GM18873 (cell line): ENCODE measurements at regions not wholly inside any gene's neighbourhood (a gene's known extent, or its start where the extent isn't known, plus 50 kb on each side); places are given as distances from the start of the nearest gene placed in this dataset.

Experiments used
- ATAC-seq: cut with Tn5 transposase; IDR thresholded peaks from one replicate; pipeline ENCODE4 v1.9.1; 2021; ENCODE audit warnings: mild to moderate bottlenecking, moderate library complexity, moderate number of reproducible peaks; ENCODE audit not compliant: unreplicated experiment, low FRiP score

DNA sequence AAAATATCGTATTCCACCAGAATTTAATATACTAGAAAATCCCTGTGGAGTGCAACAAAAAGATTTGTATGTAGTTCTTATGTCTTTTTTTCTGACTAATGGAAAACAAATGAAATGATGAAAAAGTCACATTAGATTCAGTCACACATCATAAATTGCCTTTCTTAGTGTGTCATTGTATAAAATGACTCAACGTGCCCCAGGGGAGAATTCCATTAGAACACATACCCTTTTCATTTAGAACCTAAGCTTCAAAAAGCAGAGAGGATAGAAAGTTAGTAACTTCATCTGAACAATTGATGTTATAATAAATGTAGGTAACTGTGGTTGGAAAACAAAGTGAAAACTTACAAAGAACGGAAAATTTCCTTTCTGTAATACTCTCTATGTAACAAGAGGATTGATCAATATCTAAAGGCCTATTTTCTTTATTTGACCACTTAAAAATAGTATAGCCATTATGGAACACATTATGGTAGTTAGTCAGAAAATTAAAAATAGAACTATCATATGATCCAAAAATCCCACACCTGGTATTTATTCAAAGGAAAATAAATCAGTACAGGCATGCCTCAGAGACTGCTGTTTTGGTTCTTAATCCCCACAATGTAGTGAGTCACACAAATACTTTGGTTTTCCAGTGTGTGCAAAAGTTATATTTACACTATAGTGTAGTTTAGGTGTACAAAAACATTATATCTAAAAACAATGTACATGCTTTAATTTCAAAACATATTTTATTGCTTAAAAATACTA lies 1016.1 kb downstream of the KCNT2 start:
- no peak for ATAC-seq

DNA sequence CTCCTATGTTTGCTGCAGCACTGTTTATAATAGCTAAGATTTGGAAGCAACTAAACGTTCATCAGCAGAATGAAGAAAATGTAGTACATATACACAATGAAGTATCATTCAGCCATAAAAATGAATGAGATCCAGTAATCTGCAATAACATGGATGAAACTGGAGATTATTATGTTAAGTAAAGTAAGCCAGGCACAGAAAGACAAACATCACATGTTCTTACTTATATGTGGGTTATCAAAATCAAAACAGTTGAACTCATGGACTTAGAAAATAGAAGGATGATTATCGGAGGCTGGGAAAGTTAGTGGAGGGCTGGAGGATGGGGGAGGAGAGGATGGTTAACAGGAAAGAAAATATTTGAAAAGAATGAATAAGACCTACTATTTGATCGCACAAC lies 1017.6 kb downstream of the KCNT2 start:
- ATAC-seq = no peak

DNA sequence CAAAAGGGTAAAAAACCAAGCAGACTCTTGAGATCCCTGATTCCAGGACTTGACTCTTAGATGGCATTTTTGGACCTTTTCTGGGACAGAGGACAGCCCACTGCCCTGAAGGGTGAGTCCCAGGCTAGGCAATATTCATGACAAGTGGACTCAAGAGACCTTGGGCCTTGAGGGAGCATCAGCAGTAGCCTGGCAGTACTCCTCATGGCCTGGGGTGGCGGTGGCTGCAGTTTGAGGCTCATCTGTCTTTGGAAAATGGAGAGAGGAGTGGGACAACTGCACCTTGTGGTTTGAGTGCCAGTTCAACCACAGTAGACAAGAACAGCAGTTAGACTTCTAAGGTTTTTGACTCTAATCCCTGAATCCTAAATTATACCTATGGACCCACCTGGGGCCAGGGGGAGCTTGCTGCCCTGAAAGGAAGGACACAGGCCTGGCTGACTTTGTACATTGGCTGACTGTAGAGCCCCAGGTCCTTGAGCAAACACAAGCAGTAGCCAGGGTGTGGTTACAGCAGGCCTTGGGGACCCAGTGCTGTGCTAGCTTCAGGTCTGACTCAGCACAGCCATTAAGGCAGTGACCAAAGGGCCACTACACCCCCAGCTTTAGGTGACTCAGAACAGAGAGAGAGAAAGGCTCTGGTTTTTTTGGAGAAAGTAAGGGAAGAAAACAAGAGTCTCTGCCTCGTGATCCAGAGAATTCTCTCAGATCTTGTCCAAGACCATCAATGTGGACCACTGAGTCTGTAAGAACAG lies 1023.2 kb downstream of the KCNT2 start:
- ATAC-seq = no peak

DNA sequence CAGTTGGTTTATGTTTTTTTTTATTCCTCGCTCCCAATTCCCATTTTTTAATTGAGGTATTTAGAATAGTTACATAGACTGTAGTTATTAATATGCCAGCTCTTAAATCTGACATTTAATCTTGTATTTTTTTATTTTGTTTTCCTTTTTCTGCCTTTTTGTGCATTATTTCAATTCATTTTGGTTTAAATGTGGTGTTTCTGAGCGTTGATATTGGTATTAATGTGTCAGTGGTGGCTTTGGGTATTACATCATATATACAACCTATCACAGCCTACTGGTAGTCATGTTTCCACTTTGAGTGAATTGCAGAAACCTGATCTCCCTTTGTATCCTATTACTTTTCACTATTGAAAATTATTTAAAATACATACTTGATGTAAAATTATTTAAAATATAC lies 1027.3 kb downstream of the KCNT2 start:
- ATAC-seq = no peak

DNA sequence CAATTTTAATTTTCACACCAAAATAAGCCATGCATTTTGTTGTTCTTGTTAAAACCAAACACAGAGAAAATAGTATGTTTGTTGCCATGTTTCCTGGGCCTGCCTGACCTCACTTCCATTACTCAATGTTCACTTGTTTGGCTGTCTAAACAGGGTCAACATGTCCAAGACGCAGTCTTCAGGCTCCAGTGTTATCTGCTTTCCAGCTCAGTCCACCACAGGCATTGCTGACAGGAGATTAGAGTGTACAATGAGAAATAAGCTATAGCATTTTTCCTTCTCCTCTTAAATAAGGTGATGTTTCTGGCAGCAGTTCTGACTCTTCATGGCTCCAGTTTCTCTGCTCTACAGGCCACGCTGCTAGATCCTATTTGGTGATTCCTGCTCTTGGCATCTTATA lies 1030.5 kb downstream of the KCNT2 start:
- ATAC-seq = no peak

DNA sequence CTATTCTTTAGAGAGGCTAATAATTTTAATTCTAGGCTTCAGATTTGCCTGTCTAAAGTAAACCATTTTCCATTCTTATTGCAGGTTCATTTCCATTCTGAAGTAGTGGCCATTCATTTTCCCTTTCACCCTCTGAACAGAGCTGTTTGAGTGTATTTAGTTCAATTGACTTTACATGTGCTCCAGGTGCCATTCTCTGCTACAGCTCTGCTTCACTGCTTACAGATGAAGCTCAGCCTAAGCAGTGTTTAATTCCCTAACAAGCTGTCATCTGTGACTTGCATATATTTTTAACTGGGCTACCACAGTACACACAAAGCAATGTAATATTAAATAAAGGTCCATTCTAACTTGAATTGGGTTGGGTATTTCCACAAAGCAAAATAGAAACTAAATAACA lies 1031.6 kb downstream of the KCNT2 start:
- no peak for ATAC-seq

DNA sequence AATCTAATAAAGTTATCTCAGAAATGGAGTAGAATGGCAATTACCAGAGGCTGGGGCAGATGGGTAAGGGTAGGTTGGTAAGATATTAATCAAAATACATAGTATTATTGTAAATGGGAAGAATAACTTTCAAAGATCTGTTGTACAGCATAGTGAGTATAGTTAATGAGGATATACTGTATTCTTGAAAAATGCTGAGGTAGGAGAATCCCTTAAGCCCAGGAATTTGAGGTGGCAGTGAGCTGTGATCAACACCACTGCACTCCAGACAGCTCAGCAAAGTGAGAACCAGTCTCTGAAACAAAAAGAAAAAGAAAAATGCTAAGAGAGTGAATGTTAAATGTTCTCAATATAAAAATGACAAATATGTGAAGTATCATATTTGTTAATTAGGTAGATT lies 1033.7 kb downstream of the KCNT2 start:
- no peak for ATAC-seq

DNA sequence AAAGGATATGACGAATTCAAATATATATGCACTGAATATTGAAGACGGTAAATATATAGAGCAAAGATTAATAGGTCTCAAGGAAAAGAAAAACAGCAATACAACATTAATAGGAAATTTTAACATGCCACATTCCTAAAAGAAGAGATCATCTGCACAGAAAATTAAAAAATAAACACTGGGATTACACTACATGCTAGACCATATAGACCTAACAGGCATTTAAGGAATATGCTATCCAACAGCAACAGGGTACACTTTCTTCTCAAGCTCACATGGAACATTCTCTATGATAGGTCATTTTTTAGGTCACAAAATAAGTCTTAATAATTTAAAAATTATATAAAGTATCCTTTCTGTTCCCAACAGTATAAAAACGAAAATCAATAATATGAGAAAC lies 1038.3 kb downstream of the KCNT2 start:
- no peak for ATAC-seq

DNA sequence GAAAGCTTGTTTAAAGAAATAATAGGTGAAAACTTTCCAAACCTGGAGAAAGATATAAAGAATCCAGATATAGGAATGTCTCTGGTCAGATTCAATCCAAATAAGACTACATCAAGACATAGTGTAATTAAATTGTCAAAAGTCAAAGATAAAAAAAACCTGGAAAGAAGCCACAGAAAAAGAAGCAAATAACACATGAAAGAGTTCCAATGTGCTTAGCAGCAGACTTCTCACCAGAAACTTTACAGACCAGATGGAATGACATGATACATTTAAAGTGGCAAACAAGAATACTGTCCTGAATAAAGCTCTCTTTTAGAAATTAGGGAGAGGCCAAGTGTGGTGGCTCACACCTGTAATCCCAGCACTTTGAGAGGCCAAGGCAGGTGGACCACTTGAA lies 1039.9 kb downstream of the KCNT2 start:
- no peak for ATAC-seq

DNA sequence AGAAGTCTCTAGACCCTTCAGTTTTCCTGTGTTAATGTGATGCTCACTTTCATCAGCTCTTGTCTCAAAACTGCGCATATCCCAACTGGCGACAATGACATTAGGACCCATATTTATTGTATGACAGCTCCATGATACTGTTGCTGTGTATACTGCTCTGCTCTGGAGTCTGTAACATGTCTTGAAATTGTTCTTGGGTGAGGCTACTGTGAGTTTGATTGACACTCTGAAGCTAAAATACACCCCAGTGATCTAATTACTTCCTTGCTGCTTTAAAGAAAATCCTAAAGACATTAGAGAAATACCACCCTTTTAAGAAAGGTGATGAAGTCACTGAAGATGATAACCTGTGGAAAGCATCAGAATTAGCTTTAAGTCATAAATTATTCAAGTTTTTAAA lies 1046.2 kb downstream of the KCNT2 start:
- ATAC-seq = no peak

DNA sequence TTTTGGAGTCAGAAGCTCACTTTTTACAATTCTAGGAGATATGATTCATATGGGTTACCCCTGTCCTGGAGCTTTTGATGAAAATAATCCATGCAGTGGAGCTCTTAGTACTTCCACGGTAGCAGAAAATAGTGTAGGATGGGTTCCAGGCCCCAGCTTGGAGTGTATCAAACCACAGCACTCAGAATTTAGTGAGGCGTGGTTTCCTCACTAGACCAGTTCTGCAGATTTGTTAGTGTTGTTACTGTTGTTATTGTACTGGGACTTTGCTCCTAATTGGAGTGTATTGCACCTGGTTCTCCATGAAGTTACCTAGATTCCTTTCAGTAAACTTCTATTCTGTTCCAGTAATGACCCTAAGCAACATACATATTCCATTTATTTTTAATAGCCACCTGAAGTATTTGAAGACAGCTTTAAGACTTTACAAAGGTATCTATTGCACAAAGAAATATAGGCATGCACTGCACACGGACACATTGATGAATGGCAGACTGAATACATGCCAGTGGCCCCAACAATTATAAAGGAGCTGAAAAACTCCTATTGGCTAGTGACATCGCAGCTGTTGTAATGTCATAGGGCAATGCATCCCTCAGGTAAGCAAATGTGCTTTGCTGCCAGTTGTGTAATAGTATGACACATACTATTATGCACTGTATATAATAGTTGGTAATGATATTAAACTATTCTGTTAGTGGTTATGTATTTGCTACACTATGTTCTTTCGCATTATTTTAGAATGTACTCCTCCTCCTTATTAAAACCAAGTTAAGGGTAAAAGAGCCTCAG lies 1058.0 kb downstream of the KCNT2 start:
- ATAC-seq = no peak

DNA sequence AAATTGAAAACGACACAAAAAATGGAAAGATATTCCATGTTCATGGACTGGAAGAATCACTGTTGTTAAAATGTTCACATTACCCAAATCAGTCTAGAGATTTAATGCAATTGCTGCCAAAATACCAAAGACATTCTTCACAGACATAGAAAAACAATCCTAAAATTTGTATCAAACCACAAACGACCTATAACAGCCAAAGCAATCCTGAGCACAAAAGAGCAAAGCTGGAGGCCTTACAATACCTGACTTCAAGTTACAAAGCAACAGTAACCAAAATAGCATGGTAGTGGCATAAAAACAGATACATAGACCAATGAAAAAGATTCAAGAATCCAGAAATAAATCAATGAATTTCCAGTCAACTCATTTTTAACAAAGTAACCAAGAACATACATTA lies 1077.3 kb downstream of the KCNT2 start:
- no peak for ATAC-seq

DNA sequence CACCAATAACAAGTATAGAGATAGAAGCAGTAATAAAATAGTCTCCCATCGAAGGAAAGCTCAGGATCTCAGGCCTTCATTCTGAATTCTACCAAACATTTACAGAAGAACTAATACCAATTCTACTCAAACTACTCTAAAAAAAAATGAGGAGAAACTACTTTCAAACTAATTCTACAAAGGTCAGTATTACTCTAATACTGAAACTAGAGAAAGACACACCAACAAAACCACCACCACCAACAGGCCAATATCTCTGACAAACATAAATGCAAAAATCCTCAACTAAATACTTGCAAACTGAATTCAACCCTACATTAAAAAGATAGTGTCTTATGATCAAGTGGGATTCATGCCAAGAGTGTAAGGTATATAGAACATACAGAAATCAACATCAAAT lies 1078.4 kb downstream of the KCNT2 start:
- ATAC-seq = no peak

DNA sequence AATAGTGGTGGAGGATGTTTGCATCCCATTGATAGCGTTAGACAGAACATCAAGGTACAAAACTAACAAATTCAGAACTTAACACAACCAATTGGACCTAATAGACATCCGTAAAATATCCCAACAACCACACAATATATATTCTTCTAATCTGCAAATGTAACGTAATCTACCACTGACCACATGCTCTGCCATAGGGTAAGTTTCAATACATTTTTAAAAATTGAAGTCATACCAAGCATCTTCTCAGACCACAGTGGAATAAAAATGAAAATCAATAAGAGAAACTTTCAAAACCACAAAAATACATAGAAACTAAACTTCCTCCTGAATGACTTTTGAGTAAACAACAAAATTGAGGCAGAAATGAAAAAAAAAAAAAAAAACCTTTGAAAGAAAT lies 1087.5 kb downstream of the KCNT2 start:
- ATAC-seq = no peak

DNA sequence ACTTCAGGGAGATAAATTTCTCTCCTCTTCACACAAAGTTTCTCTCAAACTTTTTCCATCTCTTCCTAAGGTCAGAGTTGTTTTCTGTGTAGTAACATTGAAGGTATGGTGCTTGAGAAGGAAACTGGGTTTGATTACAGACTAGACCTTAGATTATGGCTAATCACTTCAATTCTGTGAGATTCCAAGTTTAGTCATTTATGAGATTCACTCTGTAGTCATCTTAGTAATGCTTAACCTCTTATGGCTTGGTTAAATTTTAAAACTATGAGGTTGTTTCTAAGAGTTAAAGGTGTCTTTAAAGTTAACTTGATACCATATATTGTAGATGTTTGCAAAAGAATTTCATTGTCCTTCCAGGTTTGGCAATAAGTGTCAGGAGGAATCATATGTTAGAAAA lies 1092.2 kb downstream of the KCNT2 start:
- no peak for ATAC-seq

DNA sequence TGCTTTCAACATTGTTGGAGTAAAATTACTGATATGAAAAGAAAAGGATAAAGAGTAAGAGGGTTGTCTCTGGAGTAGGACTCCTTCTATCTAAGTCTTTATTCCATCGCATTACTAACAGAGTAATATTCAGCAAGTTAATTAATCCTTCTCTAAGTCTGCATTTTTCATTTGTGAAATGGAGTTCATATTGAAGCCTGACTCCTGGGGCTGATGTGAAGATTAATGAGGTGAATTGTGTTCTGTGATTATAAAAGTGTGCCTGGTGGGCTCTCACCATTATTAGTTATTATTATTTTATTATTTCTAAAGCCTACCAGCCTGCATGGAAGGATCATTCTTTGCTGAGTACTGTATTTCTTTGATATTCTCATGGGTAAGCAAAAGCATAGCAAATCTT lies 1096.7 kb downstream of the KCNT2 start:
- no peak for ATAC-seq

DNA sequence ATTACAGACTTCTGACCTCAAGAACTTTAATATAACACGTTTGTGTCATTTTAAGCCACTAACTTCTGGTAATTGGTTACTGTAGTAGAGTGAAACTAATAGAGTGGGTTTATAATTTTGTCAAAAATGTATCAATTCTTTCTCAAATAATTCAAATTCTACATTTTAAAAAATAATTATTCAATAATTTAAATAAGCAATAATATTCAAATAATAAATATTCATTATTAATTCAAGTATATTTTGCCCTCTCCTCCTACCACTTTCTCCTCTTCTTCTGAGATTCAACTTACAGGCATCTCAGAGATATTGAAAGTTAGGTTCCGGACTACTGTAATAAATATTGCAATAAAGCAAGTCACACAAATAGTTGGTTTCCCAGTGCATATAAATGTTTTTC lies 1107.1 kb downstream of the KCNT2 start:
- ATAC-seq = no peak

DNA sequence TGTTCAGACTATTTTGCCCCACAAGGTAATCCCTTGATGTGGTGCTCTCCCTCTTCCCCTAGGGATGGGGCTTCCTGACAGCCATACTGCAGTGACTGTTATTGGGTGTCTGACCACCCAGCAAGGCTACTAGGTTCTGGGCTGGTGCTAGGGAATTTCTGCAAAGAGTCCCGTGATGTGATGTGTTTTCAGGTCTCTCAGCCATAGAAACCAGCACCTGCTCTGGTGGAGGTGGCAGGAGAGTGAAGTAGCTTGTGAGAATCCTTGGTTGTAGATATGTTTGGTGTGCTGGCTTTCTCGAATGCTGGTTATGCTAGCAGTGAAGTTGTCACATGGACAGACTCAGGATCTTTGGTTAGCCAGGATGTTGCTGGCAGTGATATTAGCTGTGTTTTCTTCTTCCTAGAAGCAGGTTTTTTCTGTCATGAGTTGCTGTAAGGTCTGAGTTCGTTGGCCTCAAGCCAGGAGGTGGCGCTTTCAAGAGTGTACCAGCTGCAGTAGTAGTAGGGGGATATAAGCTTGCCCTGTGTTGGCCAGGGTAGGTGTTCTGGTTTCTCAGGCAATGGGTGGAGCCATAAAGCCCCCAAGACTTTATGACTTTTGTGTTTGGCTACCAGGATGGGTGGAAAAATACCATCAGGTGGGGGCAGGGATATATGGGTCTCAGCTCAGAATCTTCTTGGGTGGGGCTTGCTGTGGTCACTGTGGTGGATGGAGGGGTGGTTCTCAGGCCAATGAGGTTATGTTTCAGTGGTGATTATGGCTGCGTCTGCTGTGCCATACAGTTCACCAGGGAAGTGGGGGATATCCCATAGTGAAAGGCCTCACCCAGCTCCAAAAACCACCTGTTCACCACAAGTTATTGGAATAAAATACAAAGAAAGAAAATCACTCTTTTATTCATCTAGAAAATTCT lies 1112.3 kb downstream of the KCNT2 start:
- no peak for ATAC-seq

DNA sequence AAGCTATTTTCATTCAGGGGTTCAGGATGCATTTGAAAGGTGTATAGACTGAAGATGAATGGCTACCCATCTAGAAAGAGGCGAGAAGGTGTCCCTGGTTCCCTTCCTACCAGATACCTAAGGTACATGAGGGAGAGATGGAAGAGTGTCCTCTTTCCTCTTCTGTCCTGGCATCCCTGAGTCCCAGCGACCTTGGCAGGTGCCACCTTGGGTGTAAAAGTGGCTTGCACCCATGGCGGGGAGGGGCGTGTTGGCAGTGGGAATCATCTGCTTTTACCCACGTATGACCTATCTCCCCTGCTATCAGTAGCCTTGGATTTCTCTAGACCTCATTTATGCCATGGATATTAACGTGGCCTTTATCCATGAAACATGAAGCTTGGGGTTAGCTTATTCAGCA lies 1126.1 kb downstream of the KCNT2 start:
- ATAC-seq = no peak

DNA sequence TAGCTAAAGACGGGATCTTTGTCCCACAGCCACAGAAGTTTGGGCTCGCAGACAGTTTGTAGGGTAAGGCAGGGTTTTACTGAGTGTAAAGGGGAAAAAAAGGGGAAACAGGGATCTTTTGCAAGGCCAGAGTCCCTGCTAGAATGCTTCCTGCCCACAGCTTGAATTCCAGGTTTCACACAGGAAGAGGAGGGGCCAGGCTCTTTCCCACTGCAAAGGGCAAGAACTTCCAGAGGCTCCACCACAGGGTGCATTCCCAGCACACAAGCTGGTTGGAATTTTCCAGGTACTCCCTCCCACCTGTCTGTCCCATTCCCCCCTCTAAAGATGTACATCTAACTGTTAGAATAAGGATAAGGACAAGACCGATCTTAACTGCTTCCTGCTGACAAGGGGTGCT lies 1126.9 kb downstream of the KCNT2 start:
- no peak for ATAC-seq
